Endodermal cell (in vitro differentiated cells): ENCODE measurements at regions not wholly inside any gene's neighbourhood (a gene's known extent, or its start where the extent isn't known, plus 50 kb on each side); places are given as distances from the start of the nearest gene placed in this dataset.
"Not testable (repeated sequence)": the region's sequence is repeated elsewhere in the genome, so short reads cannot be mapped to it uniquely, and the experiment has no call there.

Experiments
- DNase-seq: peaks from one replicate; pipeline ENCODE4 v3.0.0-alpha.2; 2017
- H3K27ac ChIP-seq: 2 replicates; pipeline ENCODE4 v1.5.1; 2013; ENCODE audit warnings: mild to moderate bottlenecking, low read depth, low read length, moderate library complexity
- H3K27me3 ChIP-seq: 2 replicates; pipeline ENCODE4 v1.6.1; 2013; ENCODE audit warnings: mild to moderate bottlenecking, low read length, moderate library complexity; ENCODE audit not compliant: insufficient read depth, control insufficient read depth, poor library complexity, severe bottlenecking
- H3K36me3 ChIP-seq: 2 replicates; pipeline ENCODE4 v1.7.0; 2013; ENCODE audit warnings: mild to moderate bottlenecking, low read length, moderate library complexity; ENCODE audit not compliant: control insufficient read depth, insufficient read depth
- H3K4me1 ChIP-seq: one replicate; pipeline ENCODE4 v1.7.0; 2013; ENCODE audit warnings: low read length; ENCODE audit not compliant: control insufficient read depth, insufficient read depth
- H3K4me3 ChIP-seq: 2 replicates; pipeline ENCODE4 v1.5.1; 2013; ENCODE audit warnings: mild to moderate bottlenecking, low read length, moderate library complexity
- H3K9ac ChIP-seq: 2 replicates; pipeline ENCODE4 v1.6.1; 2013; ENCODE audit warnings: mild to moderate bottlenecking, low read length, moderate library complexity; ENCODE audit not compliant: poor library complexity, severe bottlenecking; ENCODE audit errors: extremely low read depth
- H3K9me3 ChIP-seq: 2 replicates; pipeline ENCODE4 v1.6.1; 2013; ENCODE audit warnings: mild to moderate bottlenecking, low read length, moderate library complexity; ENCODE audit not compliant: control insufficient read depth
- H3K27ac Mint-ChIP-seq: 2 replicates; pipeline ENCODE4 v1.8.0; 2020; ENCODE audit warnings: mixed read lengths
- H3K27me3 Mint-ChIP-seq: 2 replicates; pipeline ENCODE4 v1.8.0; 2021; ENCODE audit warnings: mild to moderate bottlenecking, mixed read lengths; ENCODE audit not compliant: insufficient read depth
- H3K36me3 Mint-ChIP-seq: 2 replicates; pipeline ENCODE4 v1.8.0; 2020; ENCODE audit warnings: low read depth, mixed read lengths
- H3K4me1 Mint-ChIP-seq: 2 replicates; pipeline ENCODE4 v1.8.0; 2020; ENCODE audit warnings: mixed read lengths
- H3K4me3 Mint-ChIP-seq: 2 replicates; pipeline ENCODE4 v1.8.0; 2020; ENCODE audit warnings: mild to moderate bottlenecking, moderate library complexity, mixed read lengths
- H3K9me3 Mint-ChIP-seq: 2 replicates; pipeline ENCODE4 v1.8.0; 2020; ENCODE audit warnings: mild to moderate bottlenecking, mixed read lengths
- WGBS, 2 experiments: methylation state at CpG; one replicate each; pipeline versions ENCODE4 v1.1.5 to v1.1.7; 2013; ENCODE audit warnings: missing lambda C conversion rate in 2 of 2, mixed read lengths in 1 of 2; ENCODE audit not compliant: insufficient coverage in 1 of 2, insufficient read length in 1 of 2; 5-methylcytosine and 5-hydroxymethylcytosine counted together
- TF ChIP-seq, protein P1 (sequence below): fragments of 200-600 bp; sonication (generic); conservative IDR thresholded peaks from 2 replicates; pipeline ENCODE4 v1.5.0; 2021; ENCODE audit warnings: antibody characterized with exemption, mild to moderate bottlenecking

DNA sequence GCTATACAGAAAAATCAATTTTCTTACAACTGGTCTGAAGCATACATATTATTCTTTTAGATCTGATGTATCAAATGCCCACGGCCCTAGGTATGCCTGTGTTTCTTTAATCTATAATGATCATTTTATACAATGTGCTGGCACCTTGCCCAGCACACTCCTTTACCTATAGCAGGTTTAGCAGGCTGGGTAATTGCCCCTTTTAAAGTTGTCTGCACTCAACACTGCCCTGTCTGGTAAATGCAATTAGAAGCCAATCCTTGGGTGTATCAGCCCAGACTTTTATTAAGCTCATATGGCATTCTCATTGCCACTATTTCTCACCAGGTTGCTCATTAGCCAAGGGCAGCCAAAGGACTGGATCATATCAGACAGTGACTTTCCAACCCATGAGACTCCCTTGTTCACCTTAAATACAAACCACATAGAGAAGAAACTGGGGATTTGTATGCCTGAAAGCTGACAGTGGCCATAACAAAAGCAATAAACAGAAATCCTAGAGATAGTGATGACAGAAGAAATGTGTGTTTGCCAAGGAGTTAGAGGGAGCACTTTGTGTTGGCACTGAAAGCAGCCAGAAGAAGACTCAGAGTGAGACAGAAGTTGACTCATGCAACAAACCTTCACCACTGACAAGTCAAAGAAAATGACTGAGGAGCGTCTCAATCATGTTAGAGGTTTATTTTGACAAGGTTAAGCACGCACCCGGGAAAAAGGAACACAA, 334.2 kb downstream of the SPATA31A7 start:
- DNase-seq: not testable (repeated sequence)

DNA sequence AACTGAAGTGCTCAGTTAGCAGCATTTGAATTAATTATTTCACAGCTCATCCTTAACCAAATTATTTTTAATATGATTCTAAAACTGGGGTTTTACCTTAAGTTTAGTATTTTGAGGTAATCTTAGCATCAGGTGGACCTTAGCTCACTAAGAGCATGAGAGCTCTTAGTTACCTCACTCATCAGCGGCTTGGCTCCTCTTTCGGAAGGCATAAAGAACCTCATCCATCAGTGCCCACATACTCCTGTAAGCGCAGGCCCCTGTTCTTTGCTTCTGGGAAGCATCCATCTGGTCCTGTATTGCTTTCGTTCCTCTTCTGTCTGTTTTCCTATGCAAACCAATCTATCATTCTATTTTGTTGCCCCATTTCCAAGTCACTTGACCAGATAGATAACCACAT, 335.8 kb downstream of the SPATA31A7 start:
- not testable (repeated sequence) for H3K36me3 Mint-ChIP-seq, H3K4me1 Mint-ChIP-seq, H3K4me3 ChIP-seq, H3K9ac ChIP-seq, H3K4me3 Mint-ChIP-seq, H3K27ac Mint-ChIP-seq, H3K27me3 ChIP-seq, DNase-seq, H3K4me1 ChIP-seq, H3K9me3 ChIP-seq, H3K27me3 Mint-ChIP-seq, H3K36me3 ChIP-seq, H3K27ac ChIP-seq
- H3K9me3 Mint-ChIP-seq: peaks cover 51% of the 10 kb centered on the region
- WGBS, 2 experiments: no CpG with 5 or more reads among the region's 4 CpGs

More for the DNA sequence above, 334.2 kb downstream of the SPATA31A7 start:
- H3K36me3 Mint-ChIP-seq, H3K9me3 ChIP-seq, H3K27me3 Mint-ChIP-seq, H3K27ac ChIP-seq, H3K27me3 ChIP-seq, H3K4me1 ChIP-seq, H3K36me3 ChIP-seq, H3K4me1 Mint-ChIP-seq, H3K27ac Mint-ChIP-seq, H3K4me3 Mint-ChIP-seq, H3K9ac ChIP-seq, H3K4me3 ChIP-seq: not testable (repeated sequence)
- no CpG with 5 or more reads among the region's 4 CpGs for WGBS, 2 experiments
- peaks cover 62% of the 10 kb centered on the region for H3K9me3 Mint-ChIP-seq

DNA sequence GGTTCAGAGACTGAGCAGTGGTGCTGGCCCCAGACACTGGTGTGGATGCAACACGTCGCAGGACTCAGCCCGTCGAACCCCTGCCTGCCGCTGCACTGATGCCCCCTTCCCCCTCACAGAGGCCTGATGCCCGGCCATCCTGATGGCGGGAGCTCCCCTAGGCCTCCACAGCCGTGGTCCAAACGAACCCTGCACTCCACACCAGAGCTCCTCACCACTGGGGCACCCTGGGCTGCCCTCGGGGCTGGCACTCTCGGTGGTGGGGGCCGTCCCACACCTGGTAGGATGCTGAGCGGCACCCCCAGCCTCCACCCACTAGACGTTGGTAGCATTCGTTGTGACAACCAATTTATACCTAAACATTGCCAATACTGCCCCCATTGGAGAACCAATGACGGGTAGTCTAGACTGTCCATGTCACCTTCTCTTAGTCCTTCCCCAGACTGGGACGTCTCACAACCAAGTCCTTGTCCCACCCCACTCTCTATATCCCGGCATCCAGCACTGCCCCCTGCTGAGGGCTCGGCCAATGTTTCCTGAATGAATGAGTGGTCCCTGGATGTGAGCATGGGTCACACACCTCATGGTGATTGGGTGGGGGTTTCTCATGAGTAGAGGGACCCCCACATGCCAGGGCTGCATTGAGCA, 360.4 kb downstream of the SPATA31A7 start:
- peaks cover 48% of the 10 kb centered on the region for H3K9me3 Mint-ChIP-seq
- not testable (repeated sequence) for H3K4me1 Mint-ChIP-seq, H3K27ac Mint-ChIP-seq, H3K9me3 ChIP-seq, H3K36me3 ChIP-seq, H3K4me3 ChIP-seq, H3K27me3 Mint-ChIP-seq, H3K36me3 Mint-ChIP-seq, H3K27me3 ChIP-seq, H3K27ac ChIP-seq, H3K9ac ChIP-seq, H3K4me1 ChIP-seq, H3K4me3 Mint-ChIP-seq
- peak; percentile 26 for DNase-seq
- TF ChIP-seq, protein P1, sequence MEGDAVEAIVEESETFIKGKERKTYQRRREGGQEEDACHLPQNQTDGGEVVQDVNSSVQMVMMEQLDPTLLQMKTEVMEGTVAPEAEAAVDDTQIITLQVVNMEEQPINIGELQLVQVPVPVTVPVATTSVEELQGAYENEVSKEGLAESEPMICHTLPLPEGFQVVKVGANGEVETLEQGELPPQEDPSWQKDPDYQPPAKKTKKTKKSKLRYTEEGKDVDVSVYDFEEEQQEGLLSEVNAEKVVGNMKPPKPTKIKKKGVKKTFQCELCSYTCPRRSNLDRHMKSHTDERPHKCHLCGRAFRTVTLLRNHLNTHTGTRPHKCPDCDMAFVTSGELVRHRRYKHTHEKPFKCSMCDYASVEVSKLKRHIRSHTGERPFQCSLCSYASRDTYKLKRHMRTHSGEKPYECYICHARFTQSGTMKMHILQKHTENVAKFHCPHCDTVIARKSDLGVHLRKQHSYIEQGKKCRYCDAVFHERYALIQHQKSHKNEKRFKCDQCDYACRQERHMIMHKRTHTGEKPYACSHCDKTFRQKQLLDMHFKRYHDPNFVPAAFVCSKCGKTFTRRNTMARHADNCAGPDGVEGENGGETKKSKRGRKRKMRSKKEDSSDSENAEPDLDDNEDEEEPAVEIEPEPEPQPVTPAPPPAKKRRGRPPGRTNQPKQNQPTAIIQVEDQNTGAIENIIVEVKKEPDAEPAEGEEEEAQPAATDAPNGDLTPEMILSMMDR: peak; percentile 21
- no CpG with 5 or more reads among the region's 19 CpGs for WGBS, 2 experiments

DNA sequence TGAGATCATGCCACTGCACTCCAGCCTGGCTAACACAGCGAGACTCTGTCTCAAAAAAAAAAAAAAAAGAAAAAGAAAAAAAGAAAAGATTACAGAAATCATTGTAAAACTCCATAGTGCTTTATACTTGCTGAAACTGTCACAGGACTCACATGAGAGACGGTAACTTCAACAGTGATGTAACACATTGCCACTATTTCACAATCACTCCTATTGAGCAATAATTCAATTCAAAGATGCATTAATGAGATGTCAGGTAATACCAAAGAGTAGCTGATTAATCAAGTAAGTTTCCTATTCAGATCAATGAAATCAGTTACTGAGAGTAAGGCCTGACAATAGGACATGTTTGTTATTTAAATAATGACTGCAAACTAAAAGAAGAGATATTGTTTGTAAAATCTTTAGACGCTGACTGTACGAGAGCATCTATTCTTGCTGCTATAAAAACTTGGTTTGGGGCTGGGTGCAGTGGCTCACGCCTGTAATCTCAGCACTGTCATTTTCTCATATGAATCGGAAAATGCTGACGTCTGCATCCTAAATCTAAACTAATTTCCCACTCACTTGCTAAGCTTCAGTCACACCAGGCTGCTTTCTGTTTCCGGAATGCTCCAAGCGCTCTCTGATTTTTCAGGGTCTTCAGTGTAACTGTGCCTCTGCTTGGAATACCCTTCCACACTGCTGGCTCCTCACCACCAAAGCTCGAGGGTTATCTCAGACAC, 381.7 kb downstream of the SPATA31A7 start:
- H3K4me3 Mint-ChIP-seq, H3K4me3 ChIP-seq, H3K36me3 ChIP-seq, H3K4me1 Mint-ChIP-seq, H3K36me3 Mint-ChIP-seq, H3K9me3 ChIP-seq, DNase-seq, H3K4me1 ChIP-seq, H3K27me3 Mint-ChIP-seq, H3K27me3 ChIP-seq, H3K27ac Mint-ChIP-seq, H3K27ac ChIP-seq, H3K9ac ChIP-seq: not testable (repeated sequence)
- WGBS, 2 experiments: no CpG with 5 or more reads among the region's 10 CpGs
- peaks cover 34% of the 10 kb centered on the region for H3K9me3 Mint-ChIP-seq

DNA sequence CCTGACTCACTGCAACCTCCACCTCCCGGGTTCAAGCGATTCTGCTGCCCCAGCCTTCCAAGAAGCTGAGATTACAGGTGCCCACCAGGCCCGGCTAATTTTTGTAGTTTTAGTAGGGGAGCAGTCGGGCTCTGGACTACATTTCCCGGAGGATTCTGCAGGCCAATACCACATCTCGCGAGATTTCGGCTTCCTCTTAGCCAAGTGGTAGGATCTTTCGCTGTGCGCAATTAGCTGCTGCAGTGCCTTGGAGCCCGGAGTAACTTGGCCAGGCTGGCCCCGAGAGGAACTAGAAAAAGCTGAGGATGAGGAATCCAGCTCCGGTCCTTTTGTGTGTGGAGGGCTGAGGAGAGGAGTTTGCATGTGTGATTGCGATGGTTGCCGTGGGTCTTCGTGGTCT, 382.5 kb downstream of the SPATA31A7 start:
- peaks cover 37% of the 10 kb centered on the region for H3K9me3 Mint-ChIP-seq
- not testable (repeated sequence) for H3K9ac ChIP-seq, H3K4me1 ChIP-seq, H3K27me3 Mint-ChIP-seq, H3K4me1 Mint-ChIP-seq, H3K4me3 ChIP-seq, H3K27ac Mint-ChIP-seq, H3K27ac ChIP-seq, H3K36me3 Mint-ChIP-seq, H3K27me3 ChIP-seq, H3K4me3 Mint-ChIP-seq, DNase-seq, H3K36me3 ChIP-seq, H3K9me3 ChIP-seq
- no CpG with 5 or more reads among the region's 16 CpGs for WGBS, 2 experiments

DNA sequence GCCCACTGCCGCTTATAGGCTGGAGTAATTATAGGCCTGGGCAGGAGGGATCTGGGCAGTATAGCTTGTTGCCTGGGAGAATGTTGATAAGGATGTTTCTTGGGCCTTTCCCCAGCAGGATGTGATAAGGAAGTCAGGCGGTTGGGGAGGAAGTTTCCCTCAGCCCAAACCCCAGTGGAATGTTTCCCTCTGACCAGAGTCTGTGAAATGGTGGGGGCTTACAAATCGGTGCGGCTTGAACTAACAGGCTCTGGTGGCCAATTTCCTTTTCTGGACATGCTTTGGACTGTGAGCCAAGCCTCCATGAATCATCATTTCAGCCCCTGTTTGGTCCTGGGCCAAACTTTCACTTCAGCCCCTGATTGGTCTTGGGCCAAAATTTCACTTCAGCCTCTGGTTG, 383.6 kb downstream of the SPATA31A7 start:
- H3K4me1 Mint-ChIP-seq: not testable (repeated sequence)
- peaks cover 41% of the 10 kb centered on the region for H3K9me3 Mint-ChIP-seq

More for the DNA sequence above, 383.6 kb downstream of the SPATA31A7 start:
- not testable (repeated sequence) for H3K36me3 ChIP-seq, H3K4me1 ChIP-seq, H3K27me3 ChIP-seq, H3K27ac Mint-ChIP-seq, H3K9me3 ChIP-seq, H3K4me3 Mint-ChIP-seq, H3K36me3 Mint-ChIP-seq, H3K27ac ChIP-seq, H3K9ac ChIP-seq, H3K27me3 Mint-ChIP-seq, DNase-seq, H3K4me3 ChIP-seq
- WGBS, 2 experiments: no CpG with 5 or more reads among the region's 4 CpGs
